Fibroblast of villous mesenchyme (primary cell): ENCODE measurements at regions not wholly inside any gene's neighbourhood (a gene's known extent, or its start where the extent isn't known, plus 50 kb on each side); places are given as distances from the start of the nearest gene placed in this dataset.

Source experiments
- DNase-seq: peaks from one replicate; pipeline ENCODE4 v3.0.0-alpha.2; 2010; ENCODE audit warnings: low read depth
- H3K4me3 ChIP-seq: 2 replicates; pipeline ENCODE4 v1.5.1; 2011; ENCODE audit warnings: low read depth, mild to moderate bottlenecking, low read length
- TF ChIP-seq, protein P1 (sequence below): IDR thresholded peaks from 2 replicates; pipeline ENCODE4 v1.5.1; 2012; ENCODE audit warnings: low read depth, mild to moderate bottlenecking, low read length; ENCODE audit not compliant: insufficient read depth

DNA sequence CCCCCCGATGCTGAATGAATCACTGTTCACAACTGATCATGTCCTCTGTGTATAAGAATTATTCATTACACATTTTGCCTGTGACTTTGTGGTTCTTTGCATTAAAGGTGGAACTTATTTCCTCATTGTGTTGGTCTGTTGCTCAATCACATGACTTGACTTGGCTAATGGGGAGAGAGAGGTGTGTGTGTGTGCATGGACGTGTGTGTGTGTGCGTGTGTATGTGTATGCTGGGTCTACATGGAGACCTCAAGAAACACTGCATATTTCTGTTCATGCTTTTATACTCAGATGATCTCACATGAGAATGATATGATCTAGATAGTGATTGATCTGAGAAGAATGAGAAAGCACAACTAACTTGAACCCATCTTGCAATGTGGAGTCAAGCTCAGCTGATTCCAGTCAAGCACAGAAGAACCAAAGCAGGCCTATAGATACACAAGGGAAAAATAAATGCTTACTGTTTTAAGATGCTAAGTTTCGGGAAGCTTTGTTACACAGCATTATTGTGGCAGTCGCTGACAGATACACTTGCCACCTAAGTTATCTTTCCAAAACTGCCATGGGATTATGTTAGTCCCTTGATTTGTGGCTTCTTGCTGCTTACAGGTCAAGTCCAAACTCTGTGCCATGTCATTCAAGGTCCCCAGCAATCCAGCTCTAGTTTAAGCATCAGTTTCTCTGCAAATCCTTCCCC lies 167.9 kb upstream of the ZFHX3 start:
- no peak overlapping the region for H3K4me3 ChIP-seq
- DNase-seq, result no peak
- TF ChIP-seq, protein P1, sequence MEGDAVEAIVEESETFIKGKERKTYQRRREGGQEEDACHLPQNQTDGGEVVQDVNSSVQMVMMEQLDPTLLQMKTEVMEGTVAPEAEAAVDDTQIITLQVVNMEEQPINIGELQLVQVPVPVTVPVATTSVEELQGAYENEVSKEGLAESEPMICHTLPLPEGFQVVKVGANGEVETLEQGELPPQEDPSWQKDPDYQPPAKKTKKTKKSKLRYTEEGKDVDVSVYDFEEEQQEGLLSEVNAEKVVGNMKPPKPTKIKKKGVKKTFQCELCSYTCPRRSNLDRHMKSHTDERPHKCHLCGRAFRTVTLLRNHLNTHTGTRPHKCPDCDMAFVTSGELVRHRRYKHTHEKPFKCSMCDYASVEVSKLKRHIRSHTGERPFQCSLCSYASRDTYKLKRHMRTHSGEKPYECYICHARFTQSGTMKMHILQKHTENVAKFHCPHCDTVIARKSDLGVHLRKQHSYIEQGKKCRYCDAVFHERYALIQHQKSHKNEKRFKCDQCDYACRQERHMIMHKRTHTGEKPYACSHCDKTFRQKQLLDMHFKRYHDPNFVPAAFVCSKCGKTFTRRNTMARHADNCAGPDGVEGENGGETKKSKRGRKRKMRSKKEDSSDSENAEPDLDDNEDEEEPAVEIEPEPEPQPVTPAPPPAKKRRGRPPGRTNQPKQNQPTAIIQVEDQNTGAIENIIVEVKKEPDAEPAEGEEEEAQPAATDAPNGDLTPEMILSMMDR, result no peak

DNA sequence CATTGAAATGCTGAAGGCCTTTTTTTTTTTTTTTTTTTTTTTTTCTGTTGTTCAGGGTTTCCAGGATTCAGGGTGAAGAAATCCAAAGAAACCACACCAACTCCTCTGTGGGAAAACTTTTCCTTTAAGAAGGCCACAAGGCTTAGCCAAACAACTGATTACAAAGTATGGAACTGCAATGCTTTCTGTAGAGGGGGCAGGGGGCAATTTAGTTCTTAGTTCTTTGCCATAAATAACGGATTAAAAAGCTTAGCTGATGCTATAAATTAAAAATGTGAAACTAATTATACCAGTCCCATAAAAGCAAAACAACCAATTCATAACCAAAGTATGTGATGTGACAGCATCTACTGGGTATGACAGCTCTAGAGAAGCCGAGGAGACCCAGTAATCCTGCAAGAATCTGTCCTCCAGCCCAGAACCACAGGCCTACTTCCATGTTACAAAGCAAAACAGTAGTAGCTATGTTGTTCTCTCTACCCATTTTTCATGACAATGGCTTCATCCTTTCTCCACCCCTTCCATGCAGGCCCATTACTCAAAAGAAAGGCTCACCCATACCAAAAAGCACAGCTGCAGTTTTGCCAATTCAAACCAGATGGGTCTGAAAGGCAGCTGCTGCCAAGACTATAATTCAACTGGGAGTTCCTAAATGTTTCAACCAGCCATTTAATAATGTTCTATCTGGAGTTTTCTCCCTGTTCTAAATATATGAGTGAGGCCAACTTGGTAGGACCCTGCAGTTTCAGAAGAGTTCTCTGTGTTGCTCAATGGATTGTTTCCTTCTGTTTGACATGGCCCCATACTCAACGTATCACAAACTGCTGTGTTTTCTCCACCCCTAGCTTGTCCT lies 167.1 kb upstream of the ZFHX3 start:
- peak; percentile 66 for DNase-seq
- TF ChIP-seq, protein P1, result no peak
- no peak overlapping the region for H3K4me3 ChIP-seq

DNA sequence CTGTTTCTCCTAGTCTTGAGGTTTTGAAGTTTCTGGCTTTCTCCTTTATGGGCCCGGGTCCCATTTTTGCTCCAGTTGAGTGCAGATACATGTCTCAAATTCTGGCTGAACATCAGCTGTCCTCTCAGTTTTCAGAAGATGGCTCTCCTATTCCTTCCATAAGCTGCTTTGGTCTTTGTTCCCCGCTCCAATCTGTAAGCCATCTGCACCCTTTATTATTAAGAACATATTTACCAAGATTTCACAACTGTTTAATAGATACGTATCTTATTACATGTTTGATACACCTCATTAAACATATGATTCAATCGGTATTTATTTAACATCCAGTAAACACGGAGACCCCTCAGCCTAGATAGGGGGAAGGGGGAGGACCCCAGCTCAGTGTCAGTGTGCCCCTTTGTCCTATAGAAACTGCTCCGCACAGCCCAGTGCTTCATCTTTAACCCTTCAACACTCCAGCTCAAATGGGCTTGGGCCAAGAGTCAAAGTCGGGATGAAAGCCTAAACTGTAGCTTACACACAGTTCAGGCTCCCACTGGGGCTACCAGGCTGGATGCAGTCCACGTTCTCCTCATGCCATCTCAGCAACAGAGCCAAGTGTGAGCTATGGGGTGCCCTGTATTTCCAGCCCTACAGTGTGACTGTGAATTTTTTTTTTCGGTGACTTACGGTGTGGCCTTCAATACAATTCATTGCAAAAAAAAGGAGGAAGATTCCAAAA lies 166.0 kb upstream of the ZFHX3 start:
- no peak overlapping the region for H3K4me3 ChIP-seq
- no peak for DNase-seq

DNA sequence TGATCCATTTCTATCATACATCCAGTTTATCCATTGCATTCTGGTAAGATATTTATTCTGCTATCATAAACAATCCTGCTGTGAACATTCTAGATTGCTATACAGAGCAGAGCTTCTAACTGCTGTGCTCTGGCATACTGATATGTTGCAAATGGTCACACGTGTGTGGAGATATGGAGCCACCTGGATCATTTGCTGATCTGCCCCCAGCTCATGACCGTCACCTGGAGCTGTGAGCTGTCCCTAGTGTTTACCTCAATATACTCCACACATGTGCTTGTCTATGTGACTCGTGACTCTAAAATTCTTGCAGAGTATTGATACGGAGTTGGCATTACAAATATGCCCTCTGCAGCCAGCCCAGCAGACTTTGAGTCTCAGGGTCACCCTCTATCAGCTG lies 164.5 kb upstream of the ZFHX3 start:
- TF ChIP-seq, protein P1, result no peak
- DNase-seq, result no peak
- no peak overlapping the region for H3K4me3 ChIP-seq

More for the DNA sequence above, 166.0 kb upstream of the ZFHX3 start:
- TF ChIP-seq, protein P1, result no peak

DNA sequence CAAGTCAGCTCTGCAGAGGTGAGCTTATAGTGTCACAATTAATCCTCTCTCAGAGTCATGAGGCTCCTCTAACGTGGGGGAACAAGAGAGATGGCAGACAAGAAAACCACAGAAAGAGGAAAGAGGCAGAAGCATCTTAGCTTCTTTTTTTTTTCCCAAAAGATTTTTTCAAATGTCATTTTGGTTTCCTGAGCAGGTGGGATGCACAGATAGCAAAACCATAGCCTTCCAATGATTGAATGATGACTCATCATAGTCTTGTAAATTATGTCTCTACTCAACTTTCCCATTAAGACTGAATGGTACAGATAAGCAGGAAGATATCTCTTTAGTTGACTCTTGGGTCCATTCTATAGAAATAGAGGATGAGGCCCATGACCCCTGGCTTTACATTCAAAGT lies 162.8 kb upstream of the ZFHX3 start:
- TF ChIP-seq, protein P1, result no peak
- DNase-seq, result no peak
- H3K4me3 ChIP-seq, result no peak overlapping the region

DNA sequence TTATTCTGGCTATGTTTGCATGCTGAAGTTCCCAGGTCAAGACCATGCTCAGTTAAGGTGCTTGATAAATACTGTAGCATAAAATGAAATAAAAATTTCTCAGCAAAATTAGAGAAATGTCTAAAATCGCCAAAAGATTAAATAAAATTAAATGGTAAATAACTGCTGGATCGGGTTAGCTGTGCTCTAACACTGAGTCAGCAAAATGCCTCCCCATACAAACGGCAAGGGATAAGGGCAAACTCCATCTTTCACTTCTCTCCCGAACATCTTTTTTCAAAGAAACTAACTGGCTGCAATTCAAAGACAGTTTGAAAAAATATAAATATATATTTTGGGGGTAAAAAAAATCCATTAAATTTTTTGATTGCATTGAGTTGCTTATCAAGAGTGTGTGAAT lies 162.2 kb upstream of the ZFHX3 start:
- no peak for DNase-seq
- H3K4me3 ChIP-seq, result no peak overlapping the region
- TF ChIP-seq, protein P1, result no peak
